HUES64 (cell line): ENCODE measurements at regions not wholly inside any gene's neighbourhood (a gene's known extent, or its start where the extent isn't known, plus 50 kb on each side); places are given as distances from the start of the nearest gene placed in this dataset.

ENCODE experiments used
- H3K27ac ChIP-seq: 2 replicates; pipeline ENCODE4 v1.7.0; 2013; ENCODE audit warnings: low read depth, low read length, inconsistent platforms
- H3K27me3 ChIP-seq: 2 replicates; pipeline ENCODE4 v1.6.1; 2013; ENCODE audit warnings: mild to moderate bottlenecking, low read length; ENCODE audit not compliant: insufficient read depth
- H3K36me3 ChIP-seq: 2 replicates; pipeline ENCODE4 v1.6.1; 2013; ENCODE audit warnings: mild to moderate bottlenecking, low read length; ENCODE audit not compliant: insufficient read depth
- H3K4me1 ChIP-seq: 2 replicates; pipeline ENCODE4 v1.6.1; 2013; ENCODE audit warnings: mild to moderate bottlenecking, low read length, moderate library complexity; ENCODE audit not compliant: insufficient read depth
- H3K4me3 ChIP-seq: 2 replicates; pipeline ENCODE4 v1.5.1; 2013; ENCODE audit warnings: mild to moderate bottlenecking, low read length, moderate library complexity
- H3K9ac ChIP-seq: 2 replicates; pipeline ENCODE4 v1.6.1; 2013; ENCODE audit warnings: mild to moderate bottlenecking, low read depth, low read length
- H3K9me3 ChIP-seq: 2 replicates; pipeline ENCODE4 v1.6.1; 2013; ENCODE audit warnings: low read depth, low read length; ENCODE audit not compliant: insufficient read depth
- WGBS: fragments of 150-250, 120-280 bp; methylation state at CpG from one replicate; pipeline ENCODE4 v1.1.7; 2013; ENCODE audit warnings: missing lambda C conversion rate; 5-methylcytosine and 5-hydroxymethylcytosine counted together

DNA sequence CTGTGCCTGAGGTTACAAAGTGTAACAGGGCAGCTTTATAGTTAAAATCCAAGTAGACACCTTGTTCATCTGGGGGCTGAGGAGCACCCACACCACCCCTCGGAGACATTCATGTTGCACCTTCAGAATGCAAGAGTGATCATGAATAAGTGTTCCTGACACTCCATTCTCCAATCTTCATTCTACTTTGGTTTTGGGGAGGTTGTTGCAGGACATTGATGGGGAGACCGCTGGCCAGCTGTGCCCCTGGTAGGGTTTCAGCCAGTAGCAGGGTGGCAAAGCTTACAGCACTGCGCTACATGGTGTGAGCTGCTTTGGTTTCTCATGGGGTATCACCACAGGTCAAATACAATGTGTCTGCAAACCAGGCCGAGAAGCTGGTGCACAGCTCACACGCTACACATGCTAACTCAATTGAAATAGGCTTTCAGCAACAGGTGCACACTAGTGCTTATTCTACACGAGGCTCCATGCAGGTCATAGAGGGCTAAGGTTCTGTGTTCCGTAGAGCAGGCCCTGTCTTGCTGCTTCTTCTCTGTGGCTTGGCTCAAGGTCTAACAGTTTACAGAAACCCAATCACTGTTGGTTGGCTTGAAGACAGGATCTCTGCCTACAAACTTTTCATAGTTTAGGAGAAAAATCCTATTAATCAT, 317.4 kb upstream of the ZNF32 start:
- H3K9me3 ChIP-seq: no peaks in the 10 kb centered on the region
- no peak overlapping the region for H3K4me3 ChIP-seq
- no peaks in the 10 kb centered on the region for H3K36me3 ChIP-seq
- H3K4me1 ChIP-seq: no peaks in the 10 kb centered on the region
- no peaks in the 10 kb centered on the region for H3K27me3 ChIP-seq
- 94% methylated on average over 7 of the region's 7 CpGs for WGBS
- H3K9ac ChIP-seq: no peak overlapping the region
- no peak overlapping the region for H3K27ac ChIP-seq

DNA sequence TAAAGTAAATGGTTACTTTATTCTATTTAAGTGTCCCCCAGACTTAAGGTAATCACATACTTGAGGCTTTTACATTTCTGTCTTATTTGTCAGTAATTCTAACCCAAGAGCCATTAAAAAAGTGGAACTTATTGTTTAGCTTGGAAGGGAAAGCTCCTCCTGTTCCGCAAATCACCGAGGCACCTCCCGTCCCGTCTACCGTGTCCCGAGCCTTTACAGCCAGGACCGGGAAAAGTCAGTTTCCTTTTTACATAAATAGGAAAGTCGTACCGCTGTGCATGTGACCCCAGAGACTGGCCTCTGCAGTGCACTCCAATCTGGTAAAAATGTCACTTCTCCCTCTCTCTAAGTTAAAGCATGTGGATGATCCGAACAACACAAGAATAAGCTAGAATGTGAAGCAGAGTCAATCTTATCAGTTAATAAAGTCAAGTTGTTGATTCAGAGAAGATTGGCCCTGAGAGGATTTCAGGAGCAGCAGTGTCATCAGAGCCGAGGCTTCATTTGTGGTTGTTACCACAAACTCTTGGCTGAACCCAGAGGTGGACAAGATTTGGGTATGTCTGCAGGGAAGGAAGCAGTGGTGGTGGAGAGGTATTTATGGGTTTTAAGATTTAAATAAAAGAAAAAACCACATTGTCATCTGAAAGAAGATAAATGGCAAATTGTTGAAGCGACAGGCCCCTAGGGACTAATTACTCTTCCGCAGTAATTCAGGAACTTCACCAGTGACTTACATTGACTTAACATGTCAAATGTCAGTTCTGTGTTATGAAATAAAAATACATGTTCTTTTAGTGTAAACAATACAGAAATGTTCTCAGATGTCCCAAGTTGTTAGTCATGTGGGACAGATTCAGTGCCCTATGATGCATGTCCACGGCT, 316.6 kb upstream of the ZNF32 start:
- 93% methylated on average over 14 of the region's 14 CpGs for WGBS
- H3K27me3 ChIP-seq: no peaks in the 10 kb centered on the region
- H3K27ac ChIP-seq: no peak overlapping the region
- no peaks in the 10 kb centered on the region for H3K9me3 ChIP-seq
- no peak overlapping the region for H3K9ac ChIP-seq
- no peaks in the 10 kb centered on the region for H3K4me1 ChIP-seq
- H3K4me3 ChIP-seq: no peak overlapping the region
- H3K36me3 ChIP-seq: no peaks in the 10 kb centered on the region

DNA sequence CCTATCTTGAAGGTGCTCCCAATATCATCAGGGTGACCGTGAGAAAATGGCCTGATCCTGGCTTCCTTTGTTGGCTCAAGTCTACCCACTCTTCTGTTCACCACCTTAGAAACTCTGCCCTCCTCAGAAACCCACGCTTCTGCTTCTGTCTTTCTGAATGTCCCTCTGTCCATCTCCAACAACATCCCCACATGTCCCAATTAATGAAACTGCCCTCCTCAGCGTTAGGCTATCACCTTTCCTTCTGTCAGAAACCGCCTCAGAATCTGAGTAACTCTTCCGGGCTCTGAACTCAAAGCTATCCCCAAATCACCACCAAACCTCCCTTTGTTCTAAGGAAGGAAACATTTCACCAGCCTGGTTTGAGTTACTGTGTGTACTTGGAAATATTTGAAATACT, 315.8 kb upstream of the ZNF32 start:
- H3K4me3 ChIP-seq: no peak overlapping the region
- H3K27ac ChIP-seq: no peak overlapping the region
- no peaks in the 10 kb centered on the region for H3K27me3 ChIP-seq
- 95% methylated on average over 5 of the region's 5 CpGs for WGBS
- H3K4me1 ChIP-seq: no peaks in the 10 kb centered on the region
- H3K9ac ChIP-seq: no peak overlapping the region
- H3K9me3 ChIP-seq: no peaks in the 10 kb centered on the region
- no peaks in the 10 kb centered on the region for H3K36me3 ChIP-seq

DNA sequence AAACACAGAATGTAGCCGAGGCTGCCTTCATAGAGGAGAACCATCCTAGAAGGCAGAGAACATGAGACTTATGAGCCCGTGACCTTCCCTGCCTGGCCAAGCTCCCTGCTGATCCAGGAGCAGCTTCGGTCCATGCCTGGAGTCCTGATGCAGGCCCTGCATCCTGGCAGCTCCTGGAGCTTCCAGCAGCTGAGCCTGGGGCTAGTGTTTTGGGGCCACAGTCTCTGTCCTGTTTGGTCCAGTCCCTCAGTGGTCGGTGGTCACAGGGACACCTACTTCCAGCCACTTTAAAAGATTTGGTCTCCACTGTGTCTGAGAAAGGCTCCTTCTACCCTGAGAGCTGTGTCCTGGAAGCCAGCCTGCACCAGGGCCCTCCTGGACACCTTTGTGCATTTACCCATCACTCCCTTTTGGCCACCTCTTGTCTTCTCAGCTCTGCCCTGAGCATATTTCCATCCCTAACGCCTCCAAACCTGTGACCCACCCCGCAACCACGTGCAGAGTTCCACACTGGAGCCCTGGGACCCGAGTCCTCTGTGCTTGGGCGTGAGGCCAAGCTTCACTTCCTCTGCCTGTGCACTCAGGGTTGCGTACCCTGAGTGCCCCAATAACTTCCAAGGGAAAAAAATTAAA, 315.2 kb upstream of the ZNF32 start:
- no peak overlapping the region for H3K9ac ChIP-seq

DNA sequence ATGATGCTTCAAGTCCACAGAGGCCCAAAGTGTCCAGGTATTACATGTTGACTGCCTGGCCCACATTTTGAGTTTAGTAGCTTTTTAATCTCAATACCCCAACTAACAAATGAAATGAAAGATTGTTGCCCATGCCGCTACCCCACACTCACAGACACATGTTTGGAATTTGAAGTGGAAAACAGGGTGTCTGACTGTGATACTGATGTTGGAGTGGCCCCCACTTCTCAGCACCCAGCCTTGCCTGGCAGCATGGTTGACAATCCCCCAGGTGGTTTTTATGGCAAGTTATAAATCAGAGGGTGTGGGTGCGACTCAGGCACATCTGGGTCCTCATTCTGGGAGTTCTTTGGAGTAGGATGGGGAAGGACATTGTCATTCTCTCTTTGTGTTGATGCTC, 314.7 kb upstream of the ZNF32 start:
- H3K27ac ChIP-seq: no peak overlapping the region
- no peaks in the 10 kb centered on the region for H3K4me1 ChIP-seq
- no peaks in the 10 kb centered on the region for H3K36me3 ChIP-seq
- 88% methylated on average over 1 of the region's 2 CpGs for WGBS
- H3K9ac ChIP-seq: no peak overlapping the region
- H3K9me3 ChIP-seq: no peaks in the 10 kb centered on the region
- no peak overlapping the region for H3K4me3 ChIP-seq
- no peaks in the 10 kb centered on the region for H3K27me3 ChIP-seq

More for the DNA sequence above, 315.2 kb upstream of the ZNF32 start:
- Histone ChIP-seq H3K9me3 (no peaks in the 10 kb centered on the region), H3K27me3 (no peaks in the 10 kb centered on the region), H3K4me3 (no peak overlapping the region), H3K36me3 (no peaks in the 10 kb centered on the region), H3K27ac (no peak overlapping the region), H3K4me1 (no peaks in the 10 kb centered on the region)
- WGBS: 95% methylated on average over 10 of the region's 10 CpGs

DNA sequence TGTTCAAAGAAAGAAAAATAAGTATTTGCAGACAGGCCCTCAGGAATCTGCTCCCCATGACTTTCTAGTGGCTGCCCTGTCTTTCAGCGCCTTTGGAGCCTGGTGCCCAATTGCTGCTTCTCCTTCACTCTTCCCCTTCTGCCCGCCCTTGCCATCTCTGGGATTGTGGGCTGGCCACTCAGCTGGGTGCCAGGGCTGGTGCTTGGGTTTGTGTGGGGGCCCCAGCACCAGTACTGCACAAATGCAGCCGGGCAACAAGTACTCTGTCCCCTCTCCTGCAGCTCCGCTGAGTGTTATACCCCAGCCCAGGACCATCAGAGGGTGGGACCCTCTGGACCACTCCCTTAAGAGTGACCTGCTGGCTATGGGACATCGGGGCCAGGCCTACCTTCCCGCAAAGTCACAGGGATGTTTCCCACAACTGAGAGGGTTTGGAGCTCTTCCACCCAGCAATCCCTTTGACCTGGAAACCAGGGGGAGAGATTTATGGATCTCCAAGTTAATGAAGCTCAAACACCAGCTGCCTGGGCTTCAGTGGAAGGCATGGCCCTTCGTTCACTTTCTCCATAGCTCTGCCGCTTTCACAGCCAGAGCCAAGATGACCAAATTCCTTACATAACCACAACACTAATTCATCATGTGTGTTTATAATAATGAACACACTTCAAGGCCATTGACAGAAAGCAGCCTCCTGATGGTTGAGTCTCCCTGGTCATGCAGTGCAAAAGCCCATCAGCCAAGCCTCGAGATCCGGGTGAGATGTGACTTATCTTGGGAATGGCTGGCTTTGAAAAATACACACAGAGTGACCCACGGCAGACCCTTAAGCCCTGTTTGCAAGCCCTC, 313.9 kb upstream of the ZNF32 start:
- Histone ChIP-seq H3K36me3 (no peaks in the 10 kb centered on the region), H3K9ac (no peak overlapping the region), H3K9me3 (no peaks in the 10 kb centered on the region), H3K27me3 (no peaks in the 10 kb centered on the region), H3K4me3 (no peak overlapping the region), H3K4me1 (no peaks in the 10 kb centered on the region), H3K27ac (no peak overlapping the region)
- 94% methylated on average over 11 of the region's 11 CpGs for WGBS

DNA sequence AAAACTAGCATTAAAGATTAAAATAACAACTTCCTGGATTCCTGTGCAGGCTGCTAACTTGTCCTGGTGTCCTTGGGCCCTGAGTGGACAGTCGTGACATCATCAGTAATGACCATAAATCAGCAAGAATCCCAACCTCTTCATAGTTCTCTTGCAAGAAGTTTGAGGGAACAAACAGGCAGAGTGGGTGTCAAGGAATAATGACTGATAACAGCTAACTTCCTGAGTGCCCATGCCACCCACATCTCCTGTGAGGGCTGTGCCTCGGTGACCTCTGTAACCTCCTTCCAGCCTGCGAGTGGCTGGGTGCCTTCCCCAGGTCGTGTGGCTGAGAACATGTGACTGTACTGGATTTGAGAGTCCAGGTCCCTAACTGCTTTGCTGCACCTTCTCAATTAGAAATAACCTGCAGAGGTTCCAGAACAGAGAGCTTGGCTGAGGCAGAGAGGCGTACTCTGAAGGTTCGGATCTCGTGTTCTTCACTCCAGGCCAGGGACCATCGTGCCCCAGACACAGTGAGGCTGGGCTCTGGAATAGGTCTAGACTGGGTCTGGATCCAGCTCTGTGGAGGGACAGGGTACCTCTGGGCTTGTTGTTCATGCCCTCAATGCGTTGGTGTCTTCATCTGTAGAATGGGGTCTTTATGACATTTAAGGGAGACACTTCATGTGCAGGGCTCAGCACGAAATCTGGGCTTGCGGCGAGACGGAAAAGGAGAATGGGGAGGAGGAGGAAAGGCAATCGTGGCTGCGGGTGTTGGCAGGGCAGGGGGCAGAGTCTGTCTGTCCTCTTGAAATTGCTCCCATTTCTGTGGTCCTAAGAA, 313.1 kb upstream of the ZNF32 start:
- no peaks in the 10 kb centered on the region for H3K4me1 ChIP-seq
- H3K9me3 ChIP-seq: no peaks in the 10 kb centered on the region
- no peak overlapping the region for H3K9ac ChIP-seq
- no peak overlapping the region for H3K27ac ChIP-seq
- H3K27me3 ChIP-seq: no peaks in the 10 kb centered on the region
- no peak overlapping the region for H3K4me3 ChIP-seq
- H3K36me3 ChIP-seq: no peaks in the 10 kb centered on the region
- WGBS: 94% methylated on average over 15 of the region's 15 CpGs

DNA sequence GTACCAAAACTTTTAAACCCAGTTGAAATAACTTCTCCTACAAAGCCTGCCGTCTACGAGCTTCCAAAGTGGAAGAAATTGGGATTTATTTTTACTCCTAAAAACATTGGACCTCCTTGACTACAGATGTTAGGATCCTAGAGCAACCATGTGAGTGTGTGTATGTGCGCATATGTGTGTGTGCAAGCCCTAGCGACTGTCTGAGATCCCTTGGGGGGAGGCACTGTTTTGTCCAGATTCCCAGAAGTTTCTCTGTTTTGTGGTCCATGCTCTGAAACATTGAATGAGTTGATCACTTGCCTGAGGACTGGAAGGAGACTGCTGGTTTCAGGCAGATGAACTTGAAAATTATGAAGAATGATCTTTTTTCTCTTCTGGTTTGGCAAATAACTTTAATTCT, 312.3 kb upstream of the ZNF32 start:
- H3K9me3 ChIP-seq: no peaks in the 10 kb centered on the region
- H3K4me3 ChIP-seq: no peak overlapping the region
- H3K36me3 ChIP-seq: no peaks in the 10 kb centered on the region
- no peaks in the 10 kb centered on the region for H3K27me3 ChIP-seq
- 93% methylated on average over 4 of the region's 4 CpGs for WGBS
- no peaks in the 10 kb centered on the region for H3K4me1 ChIP-seq
- no peak overlapping the region for H3K27ac ChIP-seq
- no peak overlapping the region for H3K9ac ChIP-seq

DNA sequence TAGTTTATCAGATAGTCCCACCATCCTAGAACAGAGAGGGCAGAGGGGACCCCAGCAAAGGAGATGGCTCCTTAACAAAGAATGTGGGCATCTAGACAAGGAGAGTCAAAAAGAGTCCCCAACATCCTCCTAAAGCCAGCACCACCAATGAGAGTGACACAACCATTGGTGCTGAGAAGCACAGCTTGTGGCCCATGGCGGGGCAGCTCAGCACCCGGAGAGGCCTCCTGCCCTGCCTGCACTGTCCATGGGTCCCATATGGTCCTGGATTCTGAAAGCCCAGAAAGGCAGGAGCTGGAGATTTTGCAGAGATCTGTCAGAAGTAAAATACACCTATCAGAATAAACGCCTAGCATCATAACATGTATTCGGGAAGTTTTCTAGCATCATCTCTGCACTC, 311.8 kb upstream of the ZNF32 start:
- H3K9me3 ChIP-seq: no peaks in the 10 kb centered on the region
- H3K9ac ChIP-seq: no peak overlapping the region
- no peak overlapping the region for H3K27ac ChIP-seq
- no peaks in the 10 kb centered on the region for H3K4me1 ChIP-seq
- no peaks in the 10 kb centered on the region for H3K36me3 ChIP-seq
- H3K4me3 ChIP-seq: no peak overlapping the region
- 92% methylated on average over 4 of the region's 4 CpGs for WGBS
- H3K27me3 ChIP-seq: no peaks in the 10 kb centered on the region

DNA sequence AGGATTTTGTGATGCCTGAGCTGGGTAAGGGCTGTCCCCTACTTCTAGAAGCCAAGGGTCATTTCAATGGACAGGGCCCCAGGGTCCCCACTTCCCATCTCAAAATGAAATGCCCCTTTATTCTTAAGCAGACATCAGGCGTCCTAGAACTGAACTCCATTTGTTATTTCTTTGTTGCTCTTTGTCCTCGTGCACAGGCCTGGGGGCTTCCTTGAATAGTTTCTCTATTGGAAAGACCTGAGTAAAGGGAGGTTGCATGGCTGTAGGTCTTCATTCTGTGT, 311.4 kb upstream of the ZNF32 start:
- H3K4me3 ChIP-seq: no peak overlapping the region
- H3K9me3 ChIP-seq: no peaks in the 10 kb centered on the region
- 90% methylated on average over 2 of the region's 2 CpGs for WGBS
- H3K27me3 ChIP-seq: no peaks in the 10 kb centered on the region
- no peak overlapping the region for H3K27ac ChIP-seq
- H3K36me3 ChIP-seq: no peaks in the 10 kb centered on the region
- H3K4me1 ChIP-seq: no peaks in the 10 kb centered on the region
- no peak overlapping the region for H3K9ac ChIP-seq
